H9 (cell line): ENCODE measurements at regions not wholly inside any gene's neighbourhood (a gene's known extent, or its start where the extent isn't known, plus 50 kb on each side); places are given as distances from the start of the nearest gene placed in this dataset.
"Not testable (repeated sequence)": the region's sequence is repeated elsewhere in the genome, so short reads cannot be mapped to it uniquely, and the experiment has no call there.

Source experiments
- DNase-seq: peaks from one replicate; pipeline ENCODE4 v3.0.0-alpha.2; 2017
- H2AFZ ChIP-seq: one replicate; pipeline ENCODE4 v1.6.1; 2013; ENCODE audit warnings: mild to moderate bottlenecking, low read length, control low read depth, moderate library complexity
- H2AK5ac ChIP-seq: 2 replicates; pipeline ENCODE4 v1.6.1; 2013; ENCODE audit warnings: low read length, control low read depth, mixed read lengths; ENCODE audit not compliant: insufficient read length
- H2BK120ac ChIP-seq: one replicate; pipeline ENCODE4 v1.6.1; 2013; ENCODE audit warnings: low read depth, mild to moderate bottlenecking, low read length, control low read depth, inconsistent platforms; ENCODE audit not compliant: poor library complexity, severe bottlenecking
- H2BK12ac ChIP-seq: 2 replicates; pipeline ENCODE4 v1.6.1; 2013; ENCODE audit warnings: low read length, control low read depth, mixed read lengths, low read depth; ENCODE audit not compliant: insufficient read length
- H2BK15ac ChIP-seq: 2 replicates; pipeline ENCODE4 v1.6.1; 2013; ENCODE audit warnings: low read depth, low read length, control low read depth
- H2BK20ac ChIP-seq: one replicate; pipeline ENCODE4 v1.6.1; 2013; ENCODE audit warnings: low read depth, mild to moderate bottlenecking, low read length, control low read depth, inconsistent platforms; ENCODE audit not compliant: poor library complexity, severe bottlenecking
- H2BK5ac ChIP-seq: 2 replicates; pipeline ENCODE4 v1.6.1; 2013; ENCODE audit warnings: low read length, control low read depth, mixed read lengths; ENCODE audit not compliant: insufficient read length
- H3K14ac ChIP-seq: 2 replicates; pipeline ENCODE4 v1.6.1; 2013; ENCODE audit warnings: low read length, control low read depth; ENCODE audit not compliant: insufficient read depth
- H3K18ac ChIP-seq: 2 replicates; pipeline ENCODE4 v1.6.1; 2013; ENCODE audit warnings: low read depth, mild to moderate bottlenecking, mixed read lengths, low read length, control low read depth; ENCODE audit not compliant: insufficient read length
- H3K23ac ChIP-seq: 2 replicates; pipeline ENCODE4 v1.6.1; 2013; ENCODE audit warnings: low read length, control low read depth, mixed read lengths, low read depth; ENCODE audit not compliant: insufficient read length
- H3K23me2 ChIP-seq: 2 replicates; pipeline ENCODE4 v1.6.1; 2013; ENCODE audit warnings: low read depth, mild to moderate bottlenecking, mixed read lengths, low read length, control low read depth; ENCODE audit not compliant: insufficient read length, poor library complexity, severe bottlenecking
- H3K27ac ChIP-seq: 2 replicates; pipeline ENCODE4 v1.5.1; 2013; ENCODE audit warnings: low read length, control low read depth, mixed read lengths, low read depth; ENCODE audit not compliant: insufficient read length
- H3K27me3 ChIP-seq: 2 replicates; pipeline ENCODE4 v1.6.1; 2013; ENCODE audit warnings: low read length, control low read depth, inconsistent platforms; ENCODE audit not compliant: insufficient read depth
- H3K4ac ChIP-seq: 2 replicates; pipeline ENCODE4 v1.6.1; 2013; ENCODE audit warnings: low read depth, mild to moderate bottlenecking, control low read depth, inconsistent platforms, low read length, moderate library complexity
- H3K4me1 ChIP-seq: 2 replicates; pipeline ENCODE4 v1.6.1; 2013; ENCODE audit warnings: low read length, control low read depth, inconsistent platforms; ENCODE audit not compliant: insufficient read depth
- H3K4me2 ChIP-seq: 2 replicates; pipeline ENCODE4 v1.6.1; 2013; ENCODE audit warnings: low read length, control low read depth, mixed read lengths; ENCODE audit not compliant: insufficient read length, insufficient read depth
- H3K56ac ChIP-seq: 2 replicates; pipeline ENCODE4 v1.6.1; 2013; ENCODE audit warnings: low read depth, mild to moderate bottlenecking, mixed read lengths, low read length, control low read depth; ENCODE audit not compliant: insufficient read length
- H3K79me1 ChIP-seq: 2 replicates; pipeline ENCODE4 v1.6.1; 2013; ENCODE audit warnings: low read depth, mild to moderate bottlenecking, moderate library complexity, low read length, control low read depth, inconsistent platforms; ENCODE audit not compliant: insufficient read depth, poor library complexity, severe bottlenecking
- H3K79me2 ChIP-seq: 2 replicates; pipeline ENCODE4 v1.6.1; 2013; ENCODE audit warnings: low read length, control low read depth, inconsistent platforms; ENCODE audit not compliant: insufficient read depth
- H3K9ac ChIP-seq: 2 replicates; pipeline ENCODE4 v1.6.1; 2013; ENCODE audit warnings: low read length, control low read depth, mixed read lengths; ENCODE audit not compliant: insufficient read length; ENCODE audit errors: extremely low read depth
- H3K9me3 ChIP-seq: one replicate; pipeline ENCODE4 v1.6.1; 2013; ENCODE audit warnings: low read depth, low read length, inconsistent platforms; ENCODE audit not compliant: control insufficient read depth
- H3T11ph ChIP-seq: one replicate; pipeline ENCODE4 v1.6.1; 2013; ENCODE audit warnings: mild to moderate bottlenecking, low read length, control low read depth, inconsistent platforms
- H4K20me1 ChIP-seq: one replicate; pipeline ENCODE4 v1.6.1; 2013; ENCODE audit not compliant: control insufficient read depth, insufficient read length, insufficient read depth
- H4K5ac ChIP-seq: 2 replicates; pipeline ENCODE4 v1.6.1; 2013; ENCODE audit warnings: low read depth, mild to moderate bottlenecking, mixed read lengths, low read length, control low read depth; ENCODE audit not compliant: insufficient read length
- H4K8ac ChIP-seq: replicated peaks from 2 replicates; pipeline ENCODE4 v1.6.1; 2013; ENCODE audit warnings: low read length, control low read depth, mixed read lengths, low read depth; ENCODE audit not compliant: insufficient read length
- H4K91ac ChIP-seq: 2 replicates; pipeline ENCODE4 v1.6.1; 2013; ENCODE audit warnings: low read depth, mild to moderate bottlenecking, moderate library complexity, mixed read lengths, low read length, control low read depth; ENCODE audit not compliant: insufficient read length
- H3K27ac Mint-ChIP-seq, 3 experiments: 2 replicates in 2 of 3; 3 replicates in 1 of 3; pipeline ENCODE4 v1.8.0; 2020 to 2021; ENCODE audit warnings: mixed read lengths in 3 of 3, mild to moderate bottlenecking in 1 of 3, moderate library complexity in 1 of 3
- H3K27me3 Mint-ChIP-seq: 2 replicates; pipeline ENCODE4 v1.8.0; 2021; ENCODE audit warnings: low read depth, mild to moderate bottlenecking, moderate library complexity, mixed read lengths
- H3K36me3 Mint-ChIP-seq, 3 experiments: 2 replicates in 2 of 3; 3 replicates in 1 of 3; pipeline ENCODE4 v1.8.0; 2020 to 2021; ENCODE audit warnings: low read depth in 3 of 3, mixed read lengths in 3 of 3; ENCODE audit not compliant: insufficient read depth in 1 of 3
- H3K4me1 Mint-ChIP-seq, 2 experiments: 2 replicates each; pipeline ENCODE4 v1.8.0; 2020; ENCODE audit warnings: mixed read lengths in 2 of 2
- H3K4me3 Mint-ChIP-seq, 2 experiments: 2 replicates in 1 of 2; 3 replicates in 1 of 2; pipeline ENCODE4 v1.8.0; 2020 to 2021; ENCODE audit warnings: mild to moderate bottlenecking in 2 of 2, mixed read lengths in 2 of 2, moderate library complexity in 1 of 2
- H3K9me3 Mint-ChIP-seq, 2 experiments: 2 replicates in 1 of 2; 3 replicates in 1 of 2; pipeline ENCODE4 v1.8.0; 2020; ENCODE audit warnings: mild to moderate bottlenecking in 2 of 2, mixed read lengths in 2 of 2, moderate library complexity in 1 of 2
- WGBS: extraction: QIAGEN DNeasy Blood & Tissue Kit; methylation state at CpG from one replicate; pipeline ENCODE4 v1.1.7; 2013; ENCODE audit warnings: missing lambda C conversion rate, low lambda C conversion rate, mixed read lengths; ENCODE audit not compliant: insufficient read length; ENCODE audit errors: extremely low coverage; 5-methylcytosine and 5-hydroxymethylcytosine counted together

DNA sequence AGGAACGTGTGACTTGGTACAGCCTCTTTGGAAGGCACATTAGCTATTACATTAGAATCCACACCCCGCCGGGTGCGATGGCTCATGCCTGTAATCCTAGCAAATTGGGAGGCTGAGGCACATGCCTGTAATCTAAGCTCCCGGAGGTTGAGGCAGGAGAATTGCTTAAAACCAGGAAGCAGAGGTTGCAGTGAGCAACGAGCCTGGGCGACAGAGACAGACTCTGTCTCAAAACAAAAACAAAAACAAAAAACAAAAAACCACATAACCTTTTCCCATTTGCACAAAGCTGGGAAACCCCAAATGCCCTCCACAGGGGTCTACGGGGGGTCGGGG, 82.7 kb upstream of the METTL9 start:
- H2BK20ac ChIP-seq, H3K4ac ChIP-seq, H3K27me3 Mint-ChIP-seq, H2BK12ac ChIP-seq, H2BK5ac ChIP-seq, H4K20me1 ChIP-seq, H4K5ac ChIP-seq, H3K23me2 ChIP-seq, H3K9ac ChIP-seq, H3K27ac Mint-ChIP-seq, H3K9me3 ChIP-seq, H3K9me3 Mint-ChIP-seq, H3K27me3 ChIP-seq, H2BK120ac ChIP-seq, H3K23ac ChIP-seq, H3K27ac ChIP-seq, H4K91ac ChIP-seq, H2BK15ac ChIP-seq, H3T11ph ChIP-seq, H3K79me1 ChIP-seq, DNase-seq, H3K56ac ChIP-seq, H4K8ac ChIP-seq, H3K4me1 ChIP-seq, H2AK5ac ChIP-seq, H2AFZ ChIP-seq, H3K4me2 ChIP-seq, H3K14ac ChIP-seq, H3K18ac ChIP-seq: not testable (repeated sequence)
- WGBS: no CpG with 5 or more reads among the region's 9 CpGs
- peaks cover 51% of the 10 kb centered on the region; the same call in 1 of the 2 replicates for H3K79me2 ChIP-seq
- peak overlapping the region; percentile 44 to 45; a peak in 2 of 5 replicates for H3K4me3 Mint-ChIP-seq
- peaks cover 29 to 55% (median 35%) of the 10 kb centered on the region in 3 experiments for H3K36me3 Mint-ChIP-seq
- peaks cover 41 to 55% of the 10 kb centered on the region in 2 experiments for H3K4me1 Mint-ChIP-seq

DNA sequence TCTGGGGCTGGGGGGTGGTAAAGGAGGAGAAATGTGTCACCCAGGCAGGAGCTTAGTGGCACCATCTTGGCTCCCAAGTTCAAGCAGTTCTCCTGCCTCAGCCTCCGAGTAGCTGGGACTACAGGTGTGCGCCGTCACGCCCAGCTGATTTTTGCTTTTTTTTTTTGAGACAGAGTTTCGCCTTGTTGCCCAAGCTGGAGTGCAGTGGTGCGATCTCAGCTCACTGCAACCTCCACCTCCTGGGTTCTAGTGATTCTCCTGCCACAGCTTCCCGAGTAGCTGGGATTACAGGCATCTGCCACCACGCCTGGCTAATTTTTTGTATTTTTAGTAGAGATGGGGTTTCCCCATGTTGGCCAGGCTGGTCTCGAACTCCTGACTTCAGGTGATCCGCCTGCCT, 82.1 kb upstream of the METTL9 start:
- Mint-ChIP-seq H3K4me3 (peak overlapping the region; percentile 59 to 96), H3K4me1 (peaks cover 41 to 53% of the 10 kb centered on the region in 2 experiments), H3K36me3 (peaks cover 28 to 52% (median 31%) of the 10 kb centered on the region in 3 experiments)
- not testable (repeated sequence) for H3T11ph ChIP-seq, H3K9me3 Mint-ChIP-seq, H3K27me3 Mint-ChIP-seq, H2AK5ac ChIP-seq, H2AFZ ChIP-seq, DNase-seq, H3K56ac ChIP-seq, H4K5ac ChIP-seq, H3K4me1 ChIP-seq, H3K27ac ChIP-seq, H2BK5ac ChIP-seq, H3K23ac ChIP-seq, H2BK20ac ChIP-seq, H2BK12ac ChIP-seq, H3K4me2 ChIP-seq, H2BK15ac ChIP-seq, H3K27me3 ChIP-seq, H2BK120ac ChIP-seq, H4K20me1 ChIP-seq, H3K18ac ChIP-seq, H3K14ac ChIP-seq, H3K27ac Mint-ChIP-seq, H3K9me3 ChIP-seq, H4K91ac ChIP-seq, H3K4ac ChIP-seq, H4K8ac ChIP-seq, H3K9ac ChIP-seq, H3K79me1 ChIP-seq
- H3K23me2 ChIP-seq: peaks cover 13% of the 10 kb centered on the region
- no CpG with 5 or more reads among the region's 10 CpGs for WGBS
- H3K79me2 ChIP-seq: peaks cover 45% of the 10 kb centered on the region; the same call in 1 of the 2 replicates
